GM19324 (cell line): ENCODE measurements at regions not wholly inside any gene's neighbourhood (a gene's known extent, or its start where the extent isn't known, plus 50 kb on each side); places are given as distances from the start of the nearest gene placed in this dataset.

Source experiments
- ATAC-seq: cut with Tn5 transposase; IDR thresholded peaks from one replicate; pipeline ENCODE4 v1.9.1; 2021; ENCODE audit warnings: mild to moderate bottlenecking, moderate library complexity; ENCODE audit not compliant: unreplicated experiment, low FRiP score

DNA sequence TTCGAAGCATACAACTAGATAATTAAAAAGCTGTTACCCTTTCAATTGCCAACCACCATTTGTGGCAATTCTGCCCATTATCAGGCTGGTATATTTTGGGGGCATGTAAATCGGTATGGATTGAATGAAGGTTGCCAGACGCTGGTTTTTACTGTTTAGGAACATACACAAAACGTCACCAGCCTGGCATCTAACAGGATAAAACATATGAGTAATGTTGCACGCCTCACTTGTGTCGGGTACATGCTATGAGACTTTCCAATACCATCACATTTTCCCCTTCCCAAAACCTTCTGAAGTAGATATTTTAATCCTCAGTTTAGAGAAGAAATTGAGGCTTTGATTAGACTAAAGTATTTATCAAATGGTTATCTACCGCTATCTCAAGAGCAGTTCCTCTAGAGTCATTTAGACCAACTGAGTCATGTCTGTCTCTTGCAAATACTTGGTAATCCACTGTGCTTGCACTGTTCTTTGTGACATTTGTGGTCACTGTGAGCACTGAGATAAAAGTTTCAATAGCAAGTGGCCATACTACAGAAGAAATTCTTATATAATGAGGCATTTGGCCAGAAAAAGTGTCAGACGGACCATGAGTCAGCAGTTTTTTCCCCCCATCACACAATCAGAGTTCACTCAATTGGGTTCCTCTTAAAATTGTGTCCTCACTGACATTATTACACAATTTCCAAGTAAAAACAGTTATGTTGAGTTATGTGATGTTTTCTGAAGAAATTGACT lies 498.7 kb downstream of the NXPH1 start:
- no peak for ATAC-seq

DNA sequence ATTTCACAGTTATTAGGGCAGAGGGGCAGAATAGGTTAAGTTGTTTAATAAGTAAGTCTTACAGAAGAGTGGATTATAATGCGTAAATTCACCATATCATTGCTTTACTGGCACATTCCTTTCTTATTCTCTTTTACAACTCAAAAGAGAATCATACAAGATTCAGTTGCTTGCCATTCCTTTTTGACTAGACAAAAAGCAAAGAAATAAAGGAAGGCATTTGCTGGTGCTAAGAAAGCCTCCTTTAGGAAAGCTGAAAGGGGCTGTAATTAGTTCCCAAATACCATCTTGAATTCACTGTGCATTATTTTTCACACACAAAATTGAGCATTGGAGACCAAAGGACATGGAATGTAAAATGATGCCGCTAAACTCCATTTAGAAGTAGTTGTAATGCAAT lies 499.3 kb downstream of the NXPH1 start:
- no peak for ATAC-seq

DNA sequence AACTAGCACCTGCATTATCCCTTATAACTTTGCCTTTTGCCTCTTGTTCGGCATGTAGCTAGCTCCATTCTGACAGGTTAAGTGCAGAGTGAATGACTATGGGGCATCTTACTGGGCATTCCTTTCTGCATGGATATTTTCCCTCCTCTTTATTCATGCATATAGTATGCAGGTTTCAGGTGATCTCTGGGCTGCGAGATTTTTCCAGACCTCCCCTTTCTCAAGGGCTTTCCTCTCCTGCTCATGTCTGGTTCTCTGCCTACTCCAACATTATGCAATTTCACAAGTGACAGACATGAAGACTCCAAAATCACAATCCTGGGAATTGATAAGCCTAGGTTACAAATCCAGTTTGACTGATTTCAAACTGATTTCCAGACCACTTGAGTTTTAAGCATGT lies 503.8 kb downstream of the NXPH1 start:
- no peak for ATAC-seq

DNA sequence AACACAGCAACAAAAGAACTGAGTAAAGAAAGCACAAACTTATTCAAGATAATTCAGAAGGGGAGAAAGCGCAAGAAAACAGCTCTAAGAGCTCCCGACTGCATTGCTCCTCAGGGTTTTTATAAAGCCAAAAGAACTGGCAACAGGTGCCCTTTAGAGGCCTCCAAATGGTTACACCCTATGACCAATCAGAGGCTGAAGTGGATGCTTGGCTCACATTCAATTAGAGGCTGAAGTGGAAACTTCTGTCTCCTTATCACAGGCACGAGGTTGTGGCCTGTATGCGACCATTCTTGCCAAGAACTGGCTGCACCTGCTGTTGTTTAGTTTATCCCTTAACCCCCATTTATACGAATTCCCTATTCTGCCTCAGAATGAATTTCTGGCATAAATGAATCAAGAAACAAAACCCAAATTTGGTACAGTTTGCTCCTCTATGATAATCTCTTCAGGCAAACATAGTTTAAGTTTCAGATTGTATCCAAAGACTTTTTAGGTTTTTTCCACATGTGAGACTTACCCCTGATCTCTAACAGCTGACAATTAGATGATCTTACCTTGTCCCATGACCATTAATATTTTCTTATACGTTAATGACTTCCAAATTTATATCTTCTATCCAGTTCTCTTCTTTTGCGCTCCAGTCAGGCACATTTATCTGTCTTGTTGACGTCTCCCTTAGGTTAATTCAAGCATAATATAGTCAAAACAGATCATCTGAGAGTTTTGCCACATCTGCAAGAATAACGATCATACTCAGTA lies 504.8 kb downstream of the NXPH1 start:
- ATAC-seq = no peak

DNA sequence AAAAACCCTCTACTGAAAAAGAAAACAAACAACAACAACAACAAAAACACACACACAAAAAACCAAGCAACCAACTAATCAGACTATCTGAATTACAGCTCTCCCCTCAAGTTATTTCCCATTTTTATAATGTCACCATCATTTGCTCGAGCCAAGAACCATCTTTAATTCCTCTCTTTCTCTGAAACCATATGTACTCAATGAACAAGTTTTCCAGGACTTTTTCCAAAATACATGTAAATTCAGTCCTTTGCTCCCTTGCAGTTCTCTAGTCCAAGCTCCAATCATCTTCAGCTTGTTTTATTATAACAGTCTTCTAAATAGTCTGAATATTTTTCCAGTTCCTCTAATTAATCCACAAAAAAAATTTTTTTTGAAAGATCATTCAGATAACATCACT lies 506.0 kb downstream of the NXPH1 start:
- no peak for ATAC-seq

DNA sequence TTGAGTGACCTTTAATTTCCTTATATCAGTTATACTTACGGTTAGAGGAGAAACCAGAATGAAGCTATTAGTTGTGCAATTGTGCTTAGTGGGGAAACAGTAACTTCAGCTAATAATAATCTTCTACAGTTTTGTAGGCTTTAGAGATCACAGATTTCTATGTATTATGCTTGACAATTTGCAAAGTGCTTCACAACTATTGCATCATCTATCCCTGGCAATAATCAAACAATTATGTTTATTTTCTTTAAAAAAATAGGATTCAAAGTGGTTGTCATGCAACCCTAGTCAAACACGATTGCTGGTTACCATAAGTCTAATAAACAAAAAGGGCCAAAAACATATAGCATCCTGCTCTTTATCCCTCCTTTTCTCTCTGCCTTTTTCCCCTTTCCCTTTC lies 530.3 kb downstream of the NXPH1 start:
- ATAC-seq = no peak

DNA sequence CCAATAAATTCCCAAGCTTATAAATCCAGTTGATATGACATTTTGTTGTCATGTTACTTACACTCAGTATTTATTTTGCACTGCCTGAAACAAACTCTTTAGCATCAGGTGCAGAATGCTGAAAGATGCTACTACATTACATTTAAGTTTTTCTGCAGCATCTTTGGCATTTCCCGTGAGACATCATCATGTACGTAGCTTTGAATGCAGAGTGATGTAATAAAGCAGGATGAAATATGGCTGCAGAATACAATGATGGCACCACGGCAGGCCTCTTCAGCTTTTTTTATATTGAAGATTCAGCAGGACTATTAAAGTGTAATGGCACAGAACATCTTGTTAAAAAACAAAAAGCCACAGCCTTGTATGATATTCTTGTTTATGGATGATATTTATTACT lies 531.8 kb downstream of the NXPH1 start:
- ATAC-seq = no peak

DNA sequence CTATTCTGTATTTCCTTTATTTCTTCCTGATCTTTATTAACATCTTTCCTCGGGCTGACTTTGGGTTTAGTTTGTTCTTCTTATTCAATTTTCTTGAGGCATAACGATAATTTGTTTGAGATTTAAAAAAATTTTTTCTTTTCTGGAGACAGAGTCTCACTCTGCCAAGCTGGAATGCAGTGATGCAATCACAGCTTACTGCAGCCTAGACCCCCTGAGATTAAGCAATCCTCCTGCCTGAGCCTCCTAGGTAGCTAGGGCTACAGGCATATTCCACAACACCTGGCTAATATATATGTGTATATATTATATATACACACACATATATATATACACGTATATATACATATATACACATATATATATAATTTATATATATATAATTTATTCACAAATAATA lies 540.2 kb downstream of the NXPH1 start:
- ATAC-seq = no peak

DNA sequence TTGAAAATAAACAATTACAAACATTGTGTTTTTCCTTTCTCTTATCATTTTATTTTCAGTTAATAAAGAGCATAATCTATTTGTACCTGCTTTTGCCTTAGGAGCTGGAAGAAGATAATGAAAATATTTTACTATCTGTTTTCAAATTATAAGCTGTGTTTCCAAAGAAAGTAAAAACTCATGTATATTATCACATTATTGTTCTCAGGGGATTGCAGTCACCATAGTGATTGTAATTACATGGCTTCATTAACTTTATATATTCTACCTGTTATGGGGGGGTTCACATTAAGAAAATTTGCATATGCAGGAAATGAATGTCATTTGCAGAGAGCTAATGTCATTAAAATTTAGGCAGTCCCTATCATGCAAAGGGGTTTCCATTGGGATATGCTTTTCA lies 542.3 kb downstream of the NXPH1 start:
- ATAC-seq = no peak

DNA sequence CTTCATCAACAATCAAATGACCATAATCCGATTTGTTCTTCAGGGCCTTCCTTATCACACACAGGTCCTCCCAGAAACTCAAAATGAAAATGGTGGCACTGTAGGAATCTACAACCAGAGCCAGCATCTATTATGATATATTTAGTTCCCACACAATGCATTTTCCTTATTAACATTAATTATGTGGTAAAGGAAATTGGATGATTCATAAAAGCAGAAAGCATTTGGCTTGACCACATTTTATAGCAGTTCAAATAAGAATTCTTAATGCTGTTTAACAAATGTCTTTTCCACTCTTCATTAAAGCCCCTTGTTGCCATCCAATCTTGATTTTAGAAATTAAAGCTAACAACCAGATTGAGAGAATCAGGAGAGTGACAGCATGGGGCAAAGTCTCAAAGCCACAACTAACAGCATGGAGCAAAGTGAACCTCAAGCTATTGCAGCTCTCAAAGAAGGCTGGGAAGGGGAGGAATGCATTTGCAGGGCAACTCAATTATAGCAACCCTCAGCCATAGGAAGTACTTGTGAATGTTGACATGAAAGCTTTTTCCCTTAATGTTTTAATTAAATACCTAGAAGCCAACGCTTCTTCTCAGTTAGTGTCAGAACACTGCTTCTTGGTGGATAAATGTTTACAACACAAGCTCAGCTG lies 549.1 kb downstream of the NXPH1 start:
- ATAC-seq = no peak

DNA sequence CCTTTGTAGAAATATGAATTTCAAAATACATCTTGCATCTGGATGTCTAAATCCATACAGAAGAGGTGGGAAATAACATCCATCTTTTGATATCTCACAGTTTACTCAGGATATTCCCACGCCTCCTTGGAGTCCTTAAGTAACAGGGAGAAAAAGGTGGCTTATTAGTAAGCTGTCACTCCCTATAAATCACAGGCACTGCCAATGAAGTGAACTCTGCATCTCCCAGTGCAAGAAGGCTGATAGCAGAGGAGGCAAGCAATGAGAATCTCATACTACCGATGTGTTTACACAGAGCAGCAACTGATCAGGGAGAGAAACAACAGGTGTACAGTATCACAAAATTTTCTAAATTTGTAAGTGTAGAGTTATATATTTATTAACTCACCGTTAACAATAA lies 551.8 kb downstream of the NXPH1 start:
- ATAC-seq = no peak

DNA sequence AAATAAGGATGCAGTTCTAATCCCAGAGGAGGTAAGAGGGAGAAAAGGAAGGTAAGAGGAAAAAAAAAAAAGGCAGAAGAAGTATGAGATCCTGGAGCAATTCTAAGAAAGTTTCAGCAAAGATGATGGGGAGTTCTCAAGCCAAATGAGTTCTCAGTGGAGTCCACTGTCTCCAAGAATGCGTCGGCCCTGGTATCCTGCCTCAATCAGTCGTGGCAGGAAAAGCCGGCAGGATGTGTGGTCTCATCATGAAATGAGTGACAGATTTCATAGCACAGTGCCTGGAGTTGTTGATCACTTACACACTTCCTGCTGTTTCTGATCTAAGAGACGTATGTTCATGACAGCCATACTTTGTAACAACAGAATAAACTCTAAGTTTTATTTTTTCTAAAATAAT lies 554.9 kb downstream of the NXPH1 start:
- ATAC-seq = no peak

DNA sequence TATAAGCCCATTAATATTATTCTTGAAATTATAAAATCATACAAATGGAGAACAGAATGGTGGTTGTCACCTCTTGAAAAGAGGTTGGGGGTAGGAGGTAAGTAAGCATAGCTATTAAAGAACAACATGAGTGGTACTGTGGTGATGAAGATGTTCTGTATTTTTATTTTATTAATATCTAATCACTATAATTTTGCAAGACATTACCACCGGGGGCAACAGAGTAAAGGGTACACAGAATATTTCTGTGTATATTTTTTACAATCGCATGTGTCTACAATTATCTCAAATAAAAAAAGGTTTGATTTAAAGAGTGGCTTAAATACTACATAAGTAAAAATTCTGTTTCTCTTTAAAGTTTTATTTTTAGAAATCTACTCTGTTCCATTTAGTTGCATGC lies 557.8 kb downstream of the NXPH1 start:
- ATAC-seq = no peak

DNA sequence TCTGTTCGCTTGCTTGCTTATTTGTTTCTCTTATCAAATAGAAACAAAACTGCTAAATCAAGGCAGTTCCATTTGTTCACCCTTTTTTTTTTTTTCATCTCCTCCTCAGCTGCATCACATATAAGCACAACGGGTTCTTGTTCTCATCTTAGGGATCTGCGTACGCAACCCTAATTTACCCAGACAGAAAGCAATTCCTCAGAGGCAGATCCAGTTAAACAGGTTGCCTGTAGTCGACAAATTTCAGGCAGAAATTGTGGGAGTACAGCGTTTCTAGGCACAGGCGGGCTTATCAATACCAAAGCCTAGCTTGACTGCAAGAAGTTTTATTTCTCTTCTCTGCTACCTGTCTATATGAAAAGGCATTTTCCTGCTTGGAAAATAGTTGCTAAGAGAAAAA lies 565.4 kb downstream of the NXPH1 start:
- ATAC-seq = no peak

DNA sequence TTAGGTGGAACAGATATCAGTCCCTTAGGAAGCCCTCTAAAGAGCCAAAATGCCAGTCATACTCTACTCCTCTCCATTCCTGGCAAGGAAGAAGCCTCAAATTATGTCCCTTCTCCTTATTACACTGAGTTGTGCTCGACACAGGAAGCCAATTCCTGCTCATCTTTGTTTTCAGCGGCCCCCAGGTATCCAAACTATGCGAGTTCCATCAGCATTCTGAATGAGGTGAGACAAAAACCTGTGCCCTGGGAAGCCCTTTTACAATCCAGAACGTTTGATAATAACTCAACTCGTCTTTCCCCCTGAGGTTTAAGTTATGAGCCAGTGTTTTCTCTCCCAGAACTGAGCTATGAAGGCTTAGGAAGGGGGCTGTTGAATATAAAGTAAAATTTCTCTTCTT lies 580.5 kb downstream of the NXPH1 start:
- no peak for ATAC-seq

DNA sequence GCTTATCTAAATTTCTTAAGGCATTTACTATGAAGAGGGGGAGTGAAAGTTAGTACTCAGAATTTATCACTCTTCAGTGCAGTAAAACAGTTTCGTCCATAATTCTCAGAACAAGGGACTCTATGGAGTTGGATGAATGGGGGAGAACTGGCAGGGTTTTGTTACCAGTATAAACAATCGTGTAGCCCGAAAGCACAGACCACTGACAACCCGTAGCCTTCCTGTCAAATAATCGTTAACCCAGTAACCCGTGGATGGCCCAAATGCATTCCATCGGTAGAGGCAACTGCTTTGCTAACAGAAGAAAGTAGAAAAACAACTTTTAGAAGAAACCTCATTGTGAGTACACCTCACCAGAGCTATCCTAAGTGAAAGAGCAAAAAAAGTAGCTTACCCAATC lies 583.9 kb downstream of the NXPH1 start:
- ATAC-seq = no peak

DNA sequence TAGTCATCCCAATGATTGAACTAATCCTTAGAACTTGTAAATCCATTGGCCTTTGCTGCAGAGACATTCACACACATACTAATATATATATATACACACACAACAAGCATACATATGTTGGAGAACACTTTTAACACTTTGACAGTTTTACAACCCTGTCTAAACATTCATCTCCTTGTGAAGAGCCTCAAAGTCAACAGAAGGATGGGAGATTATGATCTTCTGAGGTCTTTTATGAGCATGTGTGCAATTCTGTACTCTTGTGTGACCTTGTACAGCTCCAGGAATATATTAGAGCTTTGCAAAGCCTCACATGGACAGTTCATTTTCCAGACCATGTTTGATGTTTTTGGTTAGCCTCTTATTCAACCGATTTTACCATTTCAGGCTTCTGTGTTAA lies 589.0 kb downstream of the NXPH1 start:
- ATAC-seq = no peak

DNA sequence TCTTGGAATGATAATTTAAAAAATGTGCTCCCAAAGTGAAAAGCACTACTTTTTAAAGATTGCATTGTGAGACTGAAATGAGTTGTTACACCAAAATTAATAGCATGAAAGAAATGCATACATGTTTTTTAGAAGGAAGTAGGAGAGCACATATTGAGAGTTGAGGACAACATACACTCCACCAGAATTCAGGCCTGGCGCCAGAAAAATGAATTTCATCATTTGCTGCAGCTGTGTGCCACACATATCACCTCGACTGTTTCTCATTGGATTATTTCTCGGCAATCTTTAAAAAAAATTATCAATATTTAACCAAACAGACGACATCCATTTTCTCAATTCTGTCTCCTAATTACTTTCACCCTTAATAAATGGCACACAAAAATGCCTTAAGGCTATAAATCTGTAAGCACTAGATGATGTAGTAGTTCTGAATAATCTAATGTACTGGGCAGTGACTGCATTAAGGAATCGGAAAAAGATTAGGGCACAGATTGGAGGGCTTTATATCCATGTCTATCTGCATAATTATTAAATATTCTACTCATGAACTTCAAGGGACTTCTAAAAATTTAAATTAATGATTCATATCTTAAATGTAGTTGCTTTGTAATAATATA lies 590.4 kb downstream of the NXPH1 start:
- no peak for ATAC-seq

DNA sequence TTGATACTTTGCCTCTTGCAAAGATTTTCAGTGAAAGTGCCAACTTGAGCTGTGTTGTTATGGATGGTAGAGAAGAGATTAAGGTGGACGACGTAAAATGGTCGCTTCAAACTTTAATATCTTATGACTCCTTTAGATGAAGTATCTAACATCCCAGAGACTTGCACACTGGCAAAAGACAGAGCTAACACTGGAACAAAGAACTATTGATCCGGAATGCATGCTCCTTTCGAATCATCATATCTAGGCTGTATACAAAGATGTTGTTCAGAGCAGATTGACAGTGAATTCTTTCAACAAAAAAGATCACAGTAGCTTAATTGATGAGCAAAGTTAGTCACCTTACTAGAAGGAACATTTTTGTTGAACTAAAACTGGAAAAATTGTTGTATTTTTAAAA lies 592.7 kb downstream of the NXPH1 start:
- no peak for ATAC-seq

DNA sequence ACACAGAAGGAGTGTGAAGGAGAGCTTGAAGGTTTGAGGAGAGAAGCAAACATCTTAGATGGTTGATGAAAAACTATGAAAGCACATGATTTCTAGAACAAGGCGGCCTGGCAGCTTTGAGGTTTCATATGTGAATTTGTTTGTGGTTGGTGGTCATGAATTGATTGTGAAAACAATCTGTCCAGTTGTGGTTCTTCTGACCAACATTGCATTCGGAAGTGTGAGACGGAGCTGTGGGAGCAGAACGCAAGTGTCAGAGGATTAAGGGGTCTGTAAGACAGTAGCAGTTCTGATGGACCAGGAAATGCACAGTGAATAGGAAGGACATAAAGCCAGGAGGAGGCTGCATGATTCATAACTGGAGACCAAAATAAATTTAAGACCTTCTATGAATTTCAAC lies 594.6 kb downstream of the NXPH1 start:
- no peak for ATAC-seq
